Erythroblast (primary cell): ENCODE measurements at regions not wholly inside any gene's neighbourhood (a gene's known extent, or its start where the extent isn't known, plus 50 kb on each side); places are given as distances from the start of the nearest gene placed in this dataset.

ENCODE experiments used
- GATA1 ChIP-seq: IDR thresholded peaks from 2 replicates; pipeline ENCODE4 v1.6.1; 2011; ENCODE audit warnings: low read depth, mild to moderate bottlenecking, control low read depth, low read length, moderate library complexity
- POLR2A ChIP-seq: IDR thresholded peaks from 2 replicates; pipeline ENCODE4 v1.6.1; 2011; ENCODE audit warnings: mild to moderate bottlenecking, low read length

GRCh38 chr5:3786165-3786564 is 190.5 kb downstream of the IRX1 start:
- TF ChIP-seq POLR2A (no peak), GATA1 (no peak)
